A549 (cell line): ENCODE measurements at regions not wholly inside any gene's neighbourhood (a gene's known extent, or its start where the extent isn't known, plus 50 kb on each side); places are given as distances from the start of the nearest gene placed in this dataset.

Source experiments
- BHLHE40 ChIP-seq: IDR thresholded peaks from 2 replicates; pipeline ENCODE4 v1.6.1; 2012; ENCODE audit warnings: low read depth, low read length, inconsistent platforms
- POLR2A ChIP-seq: IDR thresholded peaks from 2 replicates; pipeline ENCODE4 v1.6.1; 2012; ENCODE audit warnings: mild to moderate bottlenecking, low read length
- SREBF2 ChIP-seq: fragments of 450-650 bp; IDR thresholded peaks from 2 replicates; pipeline ENCODE4 v1.6.1; 2014; ENCODE audit warnings: mild to moderate bottlenecking, moderate library complexity
- ZNF302 ChIP-seq: fragments of 250-450 bp; sonication (Bioruptor Pico); IDR thresholded peaks from 2 replicates; pipeline ENCODE4 v1.9.0; 2021; ENCODE audit warnings: inconsistent platforms, mild to moderate bottlenecking, moderate library complexity
- TF ChIP-seq, protein P1 (sequence below): fragments of >200 bp; sonication (Bioruptor Twin); formaldehyde crosslinking; IDR thresholded peaks from 3 replicates; pipeline ENCODE4 v1.5.1; 2016
- TF ChIP-seq, protein P2 (sequence below): IDR thresholded peaks from 2 replicates; pipeline ENCODE4 v1.6.1; 2012

DNA sequence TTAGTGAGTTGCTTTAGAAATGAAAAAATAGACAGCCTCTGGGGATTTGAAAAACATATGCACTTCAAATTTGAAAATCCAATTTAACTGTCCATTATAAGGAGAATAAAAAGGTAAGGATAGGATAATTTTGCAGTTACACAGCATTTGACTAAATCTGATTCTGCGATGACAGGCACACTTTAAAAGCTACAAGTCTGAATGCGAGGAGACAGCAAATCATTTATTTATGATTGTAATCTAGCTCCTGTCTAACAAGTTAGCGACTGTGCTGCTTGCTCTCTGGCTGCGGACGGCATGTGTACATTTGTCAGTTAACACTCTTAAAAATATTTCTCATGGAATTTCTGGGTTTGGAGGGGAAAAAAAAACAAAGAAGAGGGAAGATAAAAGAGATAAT lies 514.8 kb downstream of the MN1 start:
- TF ChIP-seq, protein P1, sequence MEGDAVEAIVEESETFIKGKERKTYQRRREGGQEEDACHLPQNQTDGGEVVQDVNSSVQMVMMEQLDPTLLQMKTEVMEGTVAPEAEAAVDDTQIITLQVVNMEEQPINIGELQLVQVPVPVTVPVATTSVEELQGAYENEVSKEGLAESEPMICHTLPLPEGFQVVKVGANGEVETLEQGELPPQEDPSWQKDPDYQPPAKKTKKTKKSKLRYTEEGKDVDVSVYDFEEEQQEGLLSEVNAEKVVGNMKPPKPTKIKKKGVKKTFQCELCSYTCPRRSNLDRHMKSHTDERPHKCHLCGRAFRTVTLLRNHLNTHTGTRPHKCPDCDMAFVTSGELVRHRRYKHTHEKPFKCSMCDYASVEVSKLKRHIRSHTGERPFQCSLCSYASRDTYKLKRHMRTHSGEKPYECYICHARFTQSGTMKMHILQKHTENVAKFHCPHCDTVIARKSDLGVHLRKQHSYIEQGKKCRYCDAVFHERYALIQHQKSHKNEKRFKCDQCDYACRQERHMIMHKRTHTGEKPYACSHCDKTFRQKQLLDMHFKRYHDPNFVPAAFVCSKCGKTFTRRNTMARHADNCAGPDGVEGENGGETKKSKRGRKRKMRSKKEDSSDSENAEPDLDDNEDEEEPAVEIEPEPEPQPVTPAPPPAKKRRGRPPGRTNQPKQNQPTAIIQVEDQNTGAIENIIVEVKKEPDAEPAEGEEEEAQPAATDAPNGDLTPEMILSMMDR, result no peak
- TF ChIP-seq BHLHE40 (no peak), POLR2A (no peak), ZNF302 (CRISPR knock-in tag) (no peak), SREBF2 (no peak)
- TF ChIP-seq, protein P2, sequence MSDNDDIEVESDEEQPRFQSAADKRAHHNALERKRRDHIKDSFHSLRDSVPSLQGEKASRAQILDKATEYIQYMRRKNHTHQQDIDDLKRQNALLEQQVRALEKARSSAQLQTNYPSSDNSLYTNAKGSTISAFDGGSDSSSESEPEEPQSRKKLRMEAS, result no peak
